HG03025 (cell line): ENCODE measurements at regions not wholly inside any gene's neighbourhood (a gene's known extent, or its start where the extent isn't known, plus 50 kb on each side); places are given as distances from the start of the nearest gene placed in this dataset.

ENCODE experiments used
- ATAC-seq: cut with Tn5 transposase; IDR thresholded peaks from one replicate; pipeline ENCODE4 v1.9.1; 2021; ENCODE audit warnings: mild to moderate bottlenecking, moderate library complexity; ENCODE audit not compliant: unreplicated experiment, low FRiP score

GRCh38 chr4:100086766-100087431 lies 103.4 kb downstream of the DDIT4L start:
- no peak for ATAC-seq

GRCh38 chr4:100084892-100085291 lies 105.4 kb downstream of the DDIT4L start:
- no peak for ATAC-seq

DNA sequence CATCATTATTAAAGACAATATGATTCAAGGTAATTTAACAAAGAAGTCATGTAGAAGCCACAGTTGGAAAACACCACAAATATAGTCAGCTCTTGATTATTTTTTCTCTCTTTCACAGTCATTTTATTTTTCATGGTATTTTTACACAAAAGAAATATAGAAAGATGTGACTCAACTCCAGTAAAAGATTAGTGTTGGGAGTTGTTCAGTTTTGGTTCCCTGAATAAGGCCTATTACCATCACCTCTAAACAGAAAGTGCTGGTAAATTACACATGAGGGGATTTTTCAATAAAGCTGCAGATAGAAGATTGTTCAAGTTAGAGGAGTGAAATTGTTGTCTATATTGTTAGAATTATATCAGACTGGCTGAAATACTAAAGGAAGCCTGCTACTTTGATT lies 107.0 kb downstream of the DDIT4L start:
- ATAC-seq: no peak

DNA sequence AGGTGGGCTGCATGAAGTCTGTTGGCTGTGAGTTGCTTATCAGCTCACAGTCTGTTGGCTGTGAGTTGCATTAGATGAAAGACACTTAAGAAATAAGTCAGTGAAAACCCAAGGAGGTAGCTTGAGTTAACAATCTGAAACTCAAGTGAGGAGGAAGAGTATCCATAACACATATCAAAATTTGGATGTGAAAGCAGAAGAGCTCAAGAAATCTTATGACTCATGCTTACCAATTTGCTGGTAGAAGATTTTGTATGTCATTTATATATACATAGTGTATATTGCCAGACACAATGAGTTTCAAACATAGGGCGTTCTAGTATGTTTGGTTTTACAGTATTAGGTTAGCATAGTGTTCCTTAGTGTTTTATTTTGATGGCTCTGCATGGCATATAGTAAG lies 107.4 kb downstream of the DDIT4L start:
- no peak for ATAC-seq

- ATAC-seq: no peak
These were observed 108.8 kb downstream of the DDIT4L start for GRCh38 chr4:100081491-100081890.

DNA sequence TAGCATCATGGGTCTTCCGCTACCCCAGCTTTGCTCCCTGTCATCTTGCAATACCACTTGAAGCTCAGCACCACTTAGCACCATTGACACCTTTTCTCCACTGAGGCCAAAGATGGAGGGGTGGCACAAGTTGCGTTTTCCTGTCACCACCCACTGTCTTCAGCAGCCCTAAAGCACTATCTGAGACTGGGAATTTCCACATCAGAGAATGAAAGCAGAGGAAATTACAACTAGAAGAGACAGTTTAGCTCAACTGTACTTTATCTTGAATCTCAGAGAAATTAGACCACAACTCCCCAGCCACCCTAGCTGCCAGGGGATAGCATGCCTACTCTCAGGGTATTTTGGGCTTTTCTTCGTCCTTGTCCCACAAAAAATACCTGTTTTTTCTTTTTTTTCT lies 111.0 kb downstream of the DDIT4L start:
- ATAC-seq: no peak

GRCh38 chr4:100076753-100077152 lies 113.5 kb downstream of the DDIT4L start:
- no peak for ATAC-seq

GRCh38 chr4:100075486-100076270 lies 114.6 kb downstream of the DDIT4L start:
- ATAC-seq: no peak

GRCh38 chr4:100075056-100075455 lies 115.2 kb downstream of the DDIT4L start:
- ATAC-seq: no peak

GRCh38 chr4:100071506-100071905 lies 118.8 kb downstream of the DDIT4L start:
- ATAC-seq: no peak

- ATAC-seq: no peak
These were observed 119.4 kb downstream of the DDIT4L start for GRCh38 chr4:100070868-100071267.

GRCh38 chr4:100069207-100069606 lies 119.1 kb upstream of the H2AZ1 start:
- ATAC-seq: no peak

DNA sequence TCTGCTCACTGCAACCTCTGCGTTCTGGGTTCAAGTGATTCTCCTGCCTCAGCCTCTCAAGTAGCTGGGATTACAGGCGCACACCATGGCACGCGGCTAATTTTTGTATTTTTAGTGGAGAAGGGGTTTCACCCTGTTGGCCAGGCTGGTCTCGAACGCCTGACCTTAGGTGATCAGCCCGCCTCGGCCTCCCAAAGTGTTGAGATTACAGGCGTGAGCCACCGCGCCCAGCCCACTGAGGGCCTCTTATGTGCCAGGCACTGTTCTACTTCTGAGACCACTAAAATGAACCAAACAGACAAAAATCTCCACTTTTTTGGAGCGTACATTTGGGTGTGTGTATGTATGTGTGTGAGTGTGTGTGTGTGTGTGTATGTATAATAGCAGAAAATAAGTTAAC lies 117.2 kb upstream of the H2AZ1 start:
- ATAC-seq: no peak

DNA sequence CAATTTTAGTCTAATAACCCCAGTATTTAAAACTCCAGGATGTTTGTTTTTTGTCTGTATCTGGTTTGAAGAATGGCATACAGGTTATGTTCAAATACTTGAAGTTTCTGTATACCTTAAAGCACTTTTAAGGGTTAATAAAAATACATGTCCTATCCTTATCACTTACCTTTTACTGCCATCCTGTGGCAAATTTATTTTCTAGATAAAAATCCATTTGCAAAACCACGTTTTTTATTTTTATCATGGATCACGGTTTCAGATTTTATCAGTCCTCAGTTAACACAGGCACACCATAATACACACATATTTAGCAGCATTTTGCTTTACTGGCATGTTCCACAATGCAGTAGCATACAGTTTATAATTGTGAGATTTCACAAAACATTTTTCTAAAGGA lies 113.3 kb upstream of the H2AZ1 start:
- ATAC-seq: no peak

- no peak for ATAC-seq
These were observed 112.8 kb upstream of the H2AZ1 start for GRCh38 chr4:100062921-100063320.

DNA sequence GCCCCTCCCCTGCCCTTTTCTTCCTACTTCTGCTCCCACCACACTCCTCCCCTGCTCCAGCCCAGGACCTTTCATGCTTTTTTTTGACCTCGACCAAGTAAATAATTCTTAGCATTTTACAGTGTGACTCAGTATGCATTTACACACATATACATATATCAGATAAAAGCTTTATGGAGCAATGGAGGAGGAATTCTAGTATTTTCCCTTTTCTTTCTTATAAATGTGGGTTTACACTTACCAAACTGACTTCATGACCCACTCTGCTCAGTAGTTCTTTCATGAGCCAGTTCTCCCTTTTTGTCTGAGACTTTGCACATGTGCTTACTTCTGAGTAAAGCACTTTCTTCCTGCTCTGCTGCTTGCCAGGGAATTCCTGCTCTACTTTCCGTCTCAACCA lies 111.8 kb upstream of the H2AZ1 start:
- ATAC-seq: no peak

GRCh38 chr4:100060765-100061416 lies 110.8 kb upstream of the H2AZ1 start:
- no peak for ATAC-seq

DNA sequence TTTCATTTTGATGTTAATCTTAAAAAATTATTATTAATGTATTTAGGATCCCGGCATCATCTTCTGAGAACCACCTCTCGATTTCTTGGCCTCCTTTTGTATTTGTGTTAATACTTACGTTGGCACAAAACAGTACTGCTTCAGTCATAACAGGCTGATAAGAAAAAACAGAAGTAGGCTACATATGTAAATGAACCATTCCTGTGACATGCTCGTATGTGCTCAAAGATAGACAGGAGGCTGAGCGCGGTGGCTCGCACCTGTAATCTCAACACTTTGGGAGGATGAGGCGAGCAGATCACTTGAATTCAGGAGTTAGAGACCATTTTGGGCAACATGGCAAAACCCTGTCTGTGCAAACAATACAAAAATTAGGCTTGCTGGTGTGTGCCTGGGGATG lies 109.4 kb upstream of the H2AZ1 start:
- no peak for ATAC-seq

- ATAC-seq: no peak
These were observed 106.6 kb upstream of the H2AZ1 start for GRCh38 chr4:100056701-100057100.

DNA sequence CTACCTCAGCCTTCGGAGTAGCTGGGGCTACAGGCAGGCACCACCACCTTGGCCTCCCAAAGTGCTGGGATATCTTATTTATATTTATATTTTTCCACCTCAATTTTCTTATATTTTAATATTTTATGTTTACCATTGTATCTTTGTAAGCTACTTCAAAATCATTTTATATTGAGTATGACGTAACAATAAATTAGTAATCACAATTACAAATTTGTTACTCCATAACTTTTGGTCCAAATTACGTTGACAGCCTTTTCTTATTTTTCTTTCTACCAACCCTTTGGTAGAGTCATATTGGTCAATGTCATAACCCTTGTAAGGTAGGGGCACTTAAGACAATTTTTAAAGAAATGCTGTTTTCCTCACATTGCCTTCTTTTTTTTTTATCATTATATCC lies 104.0 kb upstream of the H2AZ1 start:
- ATAC-seq: no peak

DNA sequence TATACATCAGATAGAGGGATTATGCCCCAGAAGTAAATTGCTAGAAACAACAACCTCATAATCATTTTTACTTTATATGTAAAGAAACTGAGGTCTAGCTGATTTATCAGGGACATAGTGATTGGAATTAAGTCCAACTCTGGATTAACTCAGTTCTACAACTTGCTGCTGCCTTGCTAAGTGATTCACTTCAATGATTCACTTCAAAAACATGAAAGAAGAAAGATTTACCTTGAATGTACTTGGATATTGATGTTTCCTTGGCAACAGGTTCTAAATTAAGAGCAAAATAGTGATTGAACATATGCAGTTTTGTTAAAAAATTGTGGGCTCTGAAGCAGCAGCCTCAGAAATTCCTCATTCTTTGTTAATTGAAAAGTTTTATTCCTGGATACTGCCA lies 99.8 kb upstream of the H2AZ1 start:
- ATAC-seq: no peak

DNA sequence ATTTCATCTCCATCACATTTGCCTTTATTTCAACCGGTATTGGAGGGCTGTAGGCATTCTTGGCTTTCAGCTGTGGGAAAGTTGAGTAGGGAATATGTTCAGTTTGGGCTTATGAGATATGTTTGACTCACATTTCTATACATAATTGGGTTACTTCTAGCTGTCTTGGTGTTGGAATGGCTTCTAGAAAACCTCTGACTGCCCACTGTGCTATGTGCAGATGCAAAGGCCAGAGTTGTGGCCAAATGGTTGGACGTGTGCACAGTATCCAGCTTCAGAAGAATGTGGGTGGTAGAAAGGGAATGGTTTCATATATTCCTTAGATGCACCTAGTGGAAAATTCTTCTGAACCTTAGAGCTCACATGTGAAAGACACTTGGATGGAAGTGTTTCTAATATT lies 92.6 kb upstream of the H2AZ1 start:
- ATAC-seq: no peak
